Right atrium auricular region (tissue), 2 donors: ENCODE measurements at regions not wholly inside any gene's neighbourhood (a gene's known extent, or its start where the extent isn't known, plus 50 kb on each side); places are given as distances from the start of the nearest gene placed in this dataset.
"Not testable (repeated sequence)": the region's sequence is repeated elsewhere in the genome, so short reads cannot be mapped to it uniquely, and the experiment has no call there.

Experiments
- DNase-seq: peaks from one replicate; pipeline ENCODE4 v3.0.0-alpha.2; 2019; ENCODE audit warnings: low spot score
- H3K27ac ChIP-seq, 2 donors: fragments of 200-600 bp; sonication (generic); 1 replicate in 1 of 2; 2 replicates in 1 of 2; pipeline ENCODE4 v1.5.1; 2016 to 2019
- H3K27me3 ChIP-seq, 2 donors: fragments of 200-600 bp; sonication (generic); one replicate each; pipeline versions ENCODE4 v1.5.1 to v1.6.0; 2017 to 2019
- H3K36me3 ChIP-seq: fragments of 200-600 bp; sonication (generic); one replicate; pipeline ENCODE4 v1.5.1; 2016
- H3K4me1 ChIP-seq, 2 donors: fragments of 200-600 bp; sonication (generic); one replicate each; pipeline versions ENCODE4 v1.5.1 to v1.6.0; 2017 to 2019
- H3K4me3 ChIP-seq, 2 donors: fragments of 200-600 bp; sonication (generic); 1 replicate in 1 of 2; 2 replicates in 1 of 2; pipeline ENCODE4 v1.5.1; 2017 to 2019; ENCODE audit warnings: mild to moderate bottlenecking in 1 of 2, moderate library complexity in 1 of 2
- H3K9me3 ChIP-seq, 2 donors: fragments of 200-600 bp; sonication (generic); one replicate each; pipeline ENCODE4 v1.5.1; 2019
- CTCF ChIP-seq, 2 donors: fragments of 200-600 bp; sonication (generic); IDR thresholded peaks; one replicate each; pipeline ENCODE4 v1.5.1; 2019; ENCODE audit warnings: antibody characterized with exemption in 2 of 2

- Histone ChIP-seq H3K4me3 (no peak overlapping the region), H3K4me1 (no peaks in the 10 kb centered on the region), H3K27ac (no peak overlapping the region), H3K9me3 (peaks cover 0 to 3% of the 10 kb centered on the region in 2 donors), H3K27me3 (no peaks in the 10 kb centered on the region), H3K36me3 (no peaks in the 10 kb centered on the region)
- DNase-seq = no peak
- TF ChIP-seq CTCF (IDR thresholded peaks at IDR 0.05) = no peak
Observed at GRCh38 chr2:83972128-83972527, 487.0 kb downstream of the SUCLG1 start.

- Histone ChIP-seq H3K27ac (no peak overlapping the region), H3K4me1 (no peaks in the 10 kb centered on the region), H3K36me3 (no peaks in the 10 kb centered on the region), H3K9me3 (peaks cover 0 to 3% of the 10 kb centered on the region in 2 donors), H3K27me3 (no peaks in the 10 kb centered on the region), H3K4me3 (no peak overlapping the region)
- TF ChIP-seq CTCF (IDR thresholded peaks at IDR 0.05) = no peak
- DNase-seq = no peak
Observed at GRCh38 chr2:83971547-83971946, 487.5 kb downstream of the SUCLG1 start.

GRCh38 chr2:83970217-83970929 lies 488.7 kb downstream of the SUCLG1 start:
- no peak for TF ChIP-seq CTCF (IDR thresholded peaks at IDR 0.05)

GRCh38 chr2:83969085-83969484 lies 490.0 kb downstream of the SUCLG1 start:
- Histone ChIP-seq H3K36me3 (no peaks in the 10 kb centered on the region), H3K27me3 (no peaks in the 10 kb centered on the region), H3K4me3 (no peak overlapping the region), H3K4me1 (no peaks in the 10 kb centered on the region), H3K9me3 (no peaks in the 10 kb centered on the region), H3K27ac (no peak overlapping the region)
- no peak for TF ChIP-seq CTCF (IDR thresholded peaks at IDR 0.05)
- no peak for DNase-seq

More at GRCh38 chr2:83970217-83970929, 488.7 kb downstream of the SUCLG1 start:
- no peak for DNase-seq
- Histone ChIP-seq H3K9me3 (no peaks in the 10 kb centered on the region), H3K27me3 (no peaks in the 10 kb centered on the region), H3K27ac (no peak overlapping the region), H3K4me3 (no peak overlapping the region), H3K4me1 (no peaks in the 10 kb centered on the region), H3K36me3 (no peaks in the 10 kb centered on the region)

- TF ChIP-seq CTCF (IDR thresholded peaks at IDR 0.05) = no peak
- Histone ChIP-seq H3K27me3 (no peaks in the 10 kb centered on the region), H3K27ac (no peak overlapping the region), H3K36me3 (no peaks in the 10 kb centered on the region), H3K4me1 (no peaks in the 10 kb centered on the region), H3K4me3 (no peak overlapping the region), H3K9me3 (no peaks in the 10 kb centered on the region)
- DNase-seq = no peak
Observed at GRCh38 chr2:83967854-83968253, 491.2 kb downstream of the SUCLG1 start.

GRCh38 chr2:83966946-83967345 lies 492.1 kb downstream of the SUCLG1 start:
- not testable (repeated sequence) for H3K4me1 ChIP-seq, H3K9me3 ChIP-seq, DNase-seq, H3K36me3 ChIP-seq, H3K27me3 ChIP-seq, H3K27ac ChIP-seq, H3K4me3 ChIP-seq
